Mesendoderm (in vitro differentiated cells): ENCODE measurements at regions not wholly inside any gene's neighbourhood (a gene's known extent, or its start where the extent isn't known, plus 50 kb on each side); places are given as distances from the start of the nearest gene placed in this dataset.
A peak's percentile ranks its signal among the peaks of the same experiment; 100 is the strongest.
"Not testable (repeated sequence)": the region's sequence is repeated elsewhere in the genome, so short reads cannot be mapped to it uniquely, and the experiment has no call there.

Experiments
- DNase-seq: peaks from one replicate; pipeline ENCODE4 v3.0.0; 2013
- H2AK5ac ChIP-seq: 2 replicates; pipeline ENCODE4 v1.6.1; 2013; ENCODE audit warnings: low read length, inconsistent platforms
- H2BK120ac ChIP-seq: 2 replicates; pipeline ENCODE4 v1.6.1; 2013; ENCODE audit warnings: low read depth, mild to moderate bottlenecking, low read length, moderate library complexity, mixed read lengths
- H2BK15ac ChIP-seq: replicated peaks from 2 replicates; pipeline ENCODE4 v1.6.1; 2013; ENCODE audit warnings: low read depth, mild to moderate bottlenecking, moderate library complexity
- H2BK5ac ChIP-seq: 2 replicates; pipeline ENCODE4 v1.6.1; 2013; ENCODE audit warnings: low read length, inconsistent platforms
- H3K18ac ChIP-seq: 2 replicates; pipeline ENCODE4 v1.6.1; 2013; ENCODE audit warnings: mild to moderate bottlenecking, low read length, mixed read lengths
- H3K23ac ChIP-seq: one replicate; pipeline ENCODE4 v1.6.1; 2013; ENCODE audit warnings: low read length
- H3K27ac ChIP-seq: 2 replicates; pipeline ENCODE4 v1.5.1; 2013; ENCODE audit warnings: low read depth, mild to moderate bottlenecking, inconsistent platforms, low read length, moderate library complexity
- H3K27me3 ChIP-seq: 2 replicates; pipeline ENCODE4 v1.6.1; 2013; ENCODE audit warnings: low read length, control low read depth, mild to moderate bottlenecking, inconsistent platforms; ENCODE audit not compliant: insufficient read depth, poor library complexity
- H3K36me3 ChIP-seq: 2 replicates; pipeline ENCODE4 v1.6.1; 2013; ENCODE audit warnings: low read length, inconsistent platforms; ENCODE audit not compliant: control insufficient read depth, insufficient read depth
- H3K4ac ChIP-seq: one replicate; pipeline ENCODE4 v1.6.1; 2013; ENCODE audit warnings: low read depth, mild to moderate bottlenecking, low read length, moderate library complexity
- H3K4me1 ChIP-seq: 2 replicates; pipeline ENCODE4 v1.6.1; 2013; ENCODE audit warnings: low read depth, low read length, inconsistent platforms; ENCODE audit not compliant: control insufficient read depth
- H3K4me2 ChIP-seq: 2 replicates; pipeline ENCODE4 v1.6.1; 2013; ENCODE audit warnings: low read length
- H3K4me3 ChIP-seq: 2 replicates; pipeline ENCODE4 v1.5.1; 2013; ENCODE audit warnings: mild to moderate bottlenecking, low read length
- H3K56ac ChIP-seq: one replicate; pipeline ENCODE4 v1.6.1; 2013; ENCODE audit warnings: low read length
- H3K79me1 ChIP-seq: 2 replicates; pipeline ENCODE4 v1.6.1; 2013; ENCODE audit warnings: low read length, inconsistent platforms
- H3K79me2 ChIP-seq: 2 replicates; pipeline ENCODE4 v1.6.1; 2013; ENCODE audit warnings: mild to moderate bottlenecking, low read length; ENCODE audit not compliant: control insufficient read depth, insufficient read depth
- H3K9ac ChIP-seq: 2 replicates; pipeline ENCODE4 v1.6.1; 2013; ENCODE audit warnings: low read length, inconsistent platforms
- H4K5ac ChIP-seq: one replicate; pipeline ENCODE4 v1.6.1; 2013; ENCODE audit warnings: low read length
- H4K8ac ChIP-seq: one replicate; pipeline ENCODE4 v1.6.1; 2013; ENCODE audit warnings: low read depth, mild to moderate bottlenecking, control low read depth, low read length, moderate library complexity
- WGBS: extraction: QIAGEN DNeasy Blood & Tissue Kit; methylation state at CpG from one replicate; pipeline ENCODE4 v1.1.7; 2013; ENCODE audit warnings: low lambda C conversion rate, missing lambda C conversion rate; ENCODE audit not compliant: insufficient coverage; ENCODE audit errors: extremely low coverage; 5-methylcytosine and 5-hydroxymethylcytosine counted together

- peak; percentile 8 for DNase-seq
- Histone ChIP-seq H2AK5ac (no peak overlapping the region), H3K4me2 (no peak overlapping the region), H3K4ac (no peak overlapping the region), H3K23ac (no peak overlapping the region), H3K79me1 (no peaks in the 10 kb centered on the region), H3K18ac (no peak overlapping the region), H3K56ac (no peak overlapping the region), H3K4me1 (no peaks in the 10 kb centered on the region), H2BK120ac (no peak overlapping the region), H3K79me2 (no peaks in the 10 kb centered on the region), H2BK15ac (no peak overlapping the region), H3K9ac (no peak overlapping the region), H3K27ac (no peak overlapping the region), H3K4me3 (no peak overlapping the region), H4K5ac (no peak overlapping the region), H4K8ac (no peak overlapping the region), H3K36me3 (no peaks in the 10 kb centered on the region), H3K27me3 (no peaks in the 10 kb centered on the region), H2BK5ac (no peak overlapping the region)
- no CpG with 5 or more reads among the region's 3 CpGs for WGBS
Measured at GRCh38 chr4:170887396-170887795, 797.6 kb upstream of the AADAT start.

DNA sequence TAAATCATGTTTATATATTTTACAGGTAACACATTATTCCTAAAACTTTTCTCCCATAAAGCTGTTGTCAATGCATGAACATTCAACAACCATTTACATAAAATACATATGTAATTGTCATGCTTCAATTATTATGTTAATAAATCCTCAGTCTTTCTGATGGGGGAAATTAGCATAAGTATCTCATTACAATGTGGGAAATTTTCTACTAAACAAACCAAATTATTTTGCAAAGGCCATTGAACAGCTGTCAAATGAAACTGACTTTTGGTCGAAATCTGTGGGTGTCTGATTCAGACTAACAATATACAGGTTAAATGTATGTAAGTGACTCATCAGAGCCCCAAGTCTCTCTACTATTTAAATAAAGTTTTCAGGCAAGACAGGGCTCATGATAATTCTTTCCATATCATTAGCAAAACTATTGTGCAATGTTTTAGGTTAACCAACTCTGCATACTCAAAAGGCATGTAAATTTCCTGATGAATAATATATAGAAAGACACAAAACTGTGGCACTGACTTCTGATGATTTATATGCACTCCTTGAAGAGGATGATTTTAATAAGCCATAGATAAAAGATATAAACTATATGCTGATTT, 795.3 kb upstream of the AADAT start:
- Histone ChIP-seq H4K5ac (no peak overlapping the region), H3K79me1 (no peaks in the 10 kb centered on the region), H3K79me2 (no peaks in the 10 kb centered on the region), H2AK5ac (no peak overlapping the region), H4K8ac (no peak overlapping the region), H3K4ac (no peak overlapping the region), H3K4me2 (no peak overlapping the region), H3K36me3 (no peaks in the 10 kb centered on the region), H3K23ac (no peak overlapping the region), H2BK5ac (no peak overlapping the region), H3K27me3 (no peaks in the 10 kb centered on the region), H3K56ac (no peak overlapping the region), H2BK15ac (no peak overlapping the region), H2BK120ac (no peak overlapping the region), H3K27ac (no peak overlapping the region), H3K9ac (no peak overlapping the region), H3K18ac (no peak overlapping the region), H3K4me1 (no peaks in the 10 kb centered on the region), H3K4me3 (no peak overlapping the region)
- no peak for DNase-seq
- no CpG with 5 or more reads among the region's 1 CpG for WGBS

DNA sequence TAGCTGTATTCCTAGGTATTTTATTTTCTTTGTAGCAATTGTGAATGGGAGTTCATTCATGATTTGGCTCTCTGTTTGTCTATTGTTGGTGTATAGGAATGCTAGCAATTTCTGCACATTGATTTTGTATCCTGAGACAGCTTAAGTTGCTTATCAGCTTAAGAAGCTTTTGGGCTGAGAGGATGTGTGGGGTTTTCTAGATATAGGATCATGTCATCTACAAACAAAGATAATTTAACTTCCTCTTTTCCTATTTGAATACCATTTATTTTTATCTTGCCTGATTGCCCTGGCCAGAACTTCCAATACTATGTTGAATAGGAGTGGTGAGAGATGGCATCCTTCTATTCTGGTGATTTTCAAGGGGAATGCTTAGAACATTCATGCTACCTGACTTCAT, 791.9 kb upstream of the AADAT start:
- H3K9ac ChIP-seq, H3K4ac ChIP-seq, H3K27ac ChIP-seq, H3K79me2 ChIP-seq, H3K4me3 ChIP-seq, H3K27me3 ChIP-seq, H3K36me3 ChIP-seq, H4K5ac ChIP-seq, H2BK15ac ChIP-seq, H3K4me2 ChIP-seq, H4K8ac ChIP-seq, H2AK5ac ChIP-seq, H3K56ac ChIP-seq, DNase-seq, H3K4me1 ChIP-seq, H2BK5ac ChIP-seq, H3K18ac ChIP-seq, H3K23ac ChIP-seq, H3K79me1 ChIP-seq, H2BK120ac ChIP-seq: not testable (repeated sequence)

DNA sequence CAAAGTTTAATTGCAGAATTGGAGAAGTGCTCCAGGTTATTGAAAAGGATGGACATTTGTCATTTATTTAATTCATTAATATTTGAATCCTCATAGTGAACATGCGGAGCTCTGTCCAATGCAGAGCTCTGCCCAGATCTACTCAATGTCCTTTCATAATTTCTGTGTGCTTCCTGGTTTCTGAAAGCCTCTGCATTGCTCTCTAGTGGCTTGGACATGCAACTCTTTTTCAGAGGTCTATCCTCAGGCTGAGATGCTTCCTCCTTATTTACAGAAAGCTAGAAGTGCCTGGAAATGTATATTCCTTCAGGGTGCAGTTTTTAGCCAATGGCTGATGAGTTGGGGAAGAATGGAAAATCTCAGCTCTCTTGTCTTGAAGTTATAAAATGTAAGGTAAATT, 786.1 kb upstream of the AADAT start:
- Histone ChIP-seq H3K4me3 (no peak overlapping the region), H2AK5ac (no peak overlapping the region), H3K36me3 (no peaks in the 10 kb centered on the region), H3K23ac (no peak overlapping the region), H4K5ac (no peak overlapping the region), H3K79me2 (no peaks in the 10 kb centered on the region), H3K56ac (no peak overlapping the region), H3K27me3 (no peaks in the 10 kb centered on the region), H3K27ac (no peak overlapping the region), H3K4me1 (no peaks in the 10 kb centered on the region), H3K4me2 (no peak overlapping the region), H3K9ac (no peak overlapping the region), H2BK5ac (no peak overlapping the region), H2BK120ac (no peak overlapping the region), H4K8ac (no peak overlapping the region), H3K18ac (no peak overlapping the region), H2BK15ac (no peak overlapping the region), H3K79me1 (no peaks in the 10 kb centered on the region), H3K4ac (no peak overlapping the region)
- no CpG with 5 or more reads among the region's 1 CpG for WGBS
- peak; percentile 29 for DNase-seq

GRCh38 chr4:170872794-170873193, 783.0 kb upstream of the AADAT start:
- Histone ChIP-seq H2AK5ac (no peak overlapping the region), H2BK120ac (no peak overlapping the region), H3K4me1 (no peaks in the 10 kb centered on the region), H3K9ac (no peak overlapping the region), H3K27me3 (no peaks in the 10 kb centered on the region), H3K4ac (no peak overlapping the region), H2BK5ac (no peak overlapping the region), H2BK15ac (no peak overlapping the region), H3K79me1 (no peaks in the 10 kb centered on the region), H3K79me2 (no peaks in the 10 kb centered on the region), H3K27ac (no peak overlapping the region), H3K23ac (no peak overlapping the region), H3K4me3 (no peak overlapping the region), H3K56ac (no peak overlapping the region), H3K18ac (no peak overlapping the region), H4K8ac (no peak overlapping the region), H4K5ac (no peak overlapping the region), H3K36me3 (no peaks in the 10 kb centered on the region), H3K4me2 (no peak overlapping the region)
- DNase-seq = no peak

DNA sequence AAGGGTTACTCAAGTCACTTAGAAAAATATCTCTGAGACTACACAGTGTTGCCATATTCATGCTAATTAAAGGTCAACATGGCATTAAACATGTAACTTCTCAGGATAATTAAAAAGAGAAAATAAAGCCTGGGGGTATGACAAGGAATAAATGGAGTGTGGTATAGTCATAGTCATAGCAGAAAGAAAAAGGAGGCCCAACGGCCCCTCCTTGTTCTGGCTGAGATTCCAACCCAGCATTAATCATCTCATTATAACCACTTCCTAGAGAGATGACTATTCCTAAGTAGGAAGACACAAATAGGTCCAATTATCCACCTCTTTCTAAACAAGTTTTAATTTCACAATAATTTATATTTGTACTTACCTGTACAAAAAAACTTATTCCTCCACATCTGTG, 778.4 kb upstream of the AADAT start:
- no peak overlapping the region for H4K8ac ChIP-seq
- H3K27ac ChIP-seq = no peak overlapping the region
- H4K5ac ChIP-seq = no peak overlapping the region
- no peak overlapping the region for H3K18ac ChIP-seq
- no peaks in the 10 kb centered on the region for H3K27me3 ChIP-seq
- H3K56ac ChIP-seq = no peak overlapping the region
- no peak overlapping the region for H3K23ac ChIP-seq
- H3K79me1 ChIP-seq = no peaks in the 10 kb centered on the region
- H3K4me2 ChIP-seq = no peak overlapping the region
- no peak overlapping the region for H2BK5ac ChIP-seq
- DNase-seq = no peak
- no peaks in the 10 kb centered on the region for H3K79me2 ChIP-seq
- no peak overlapping the region for H2BK15ac ChIP-seq
- no peak overlapping the region for H3K4me3 ChIP-seq
- WGBS = no CpG with 5 or more reads among the region's 1 CpG
- H2BK120ac ChIP-seq = no peak overlapping the region
- no peaks in the 10 kb centered on the region for H3K4me1 ChIP-seq
- H3K36me3 ChIP-seq = no peaks in the 10 kb centered on the region
- no peak overlapping the region for H3K9ac ChIP-seq
- H3K4ac ChIP-seq = no peak overlapping the region
- H2AK5ac ChIP-seq = no peak overlapping the region
